ELR (cell line): ENCODE measurements at regions not wholly inside any gene's neighbourhood (a gene's known extent, or its start where the extent isn't known, plus 50 kb on each side); places are given as distances from the start of the nearest gene placed in this dataset.

Experiments used
- DNase-seq: peaks from one replicate; pipeline ENCODE4 v3.0.0-alpha.2; 2015; ENCODE audit warnings: low read depth

GRCh38 chr3:113138839-113139743 is 72.3 kb upstream of the BOC start:
- DNase-seq, result no peak

GRCh38 chr3:113140876-113141275 is 70.5 kb upstream of the BOC start:
- peak; percentile 68 for DNase-seq

GRCh38 chr3:113141543-113141942 is 69.8 kb upstream of the BOC start:
- DNase-seq, result no peak

GRCh38 chr3:113142476-113142875 is 68.9 kb upstream of the BOC start:
- DNase-seq, result no peak

GRCh38 chr3:113143353-113143752 is 68.0 kb upstream of the BOC start:
- DNase-seq, result no peak

GRCh38 chr3:113147681-113148261 is 63.6 kb upstream of the BOC start:
- no peak for DNase-seq

- DNase-seq, result no peak
These were observed 63.1 kb upstream of the BOC start for GRCh38 chr3:113148284-113148683.

- no peak for DNase-seq
These were observed 61.1 kb upstream of the BOC start for GRCh38 chr3:113150250-113150649.

- no peak for DNase-seq
These were observed 59.8 kb upstream of the BOC start for GRCh38 chr3:113151461-113152031.

GRCh38 chr3:113152849-113153248 is 58.5 kb upstream of the BOC start:
- no peak for DNase-seq

- DNase-seq, result no peak
These were observed 57.8 kb upstream of the BOC start for GRCh38 chr3:113153499-113154107.

- DNase-seq, result no peak
These were observed 54.5 kb upstream of the BOC start for GRCh38 chr3:113156816-113157333.

GRCh38 chr3:113157408-113158030 is 53.8 kb upstream of the BOC start:
- no peak for DNase-seq

- DNase-seq, result no peak
These were observed 53.2 kb upstream of the BOC start for GRCh38 chr3:113158171-113158570.
